ENCODE measurements at regions not wholly inside any gene's neighbourhood (a gene's known extent, or its start where the extent isn't known, plus 50 kb on each side); places are given as distances from the start of the nearest gene placed in this dataset.
"Not testable (repeated sequence)": the region's sequence is repeated elsewhere in the genome, so short reads cannot be mapped to it uniquely, and the experiment has no call there.

DNA sequence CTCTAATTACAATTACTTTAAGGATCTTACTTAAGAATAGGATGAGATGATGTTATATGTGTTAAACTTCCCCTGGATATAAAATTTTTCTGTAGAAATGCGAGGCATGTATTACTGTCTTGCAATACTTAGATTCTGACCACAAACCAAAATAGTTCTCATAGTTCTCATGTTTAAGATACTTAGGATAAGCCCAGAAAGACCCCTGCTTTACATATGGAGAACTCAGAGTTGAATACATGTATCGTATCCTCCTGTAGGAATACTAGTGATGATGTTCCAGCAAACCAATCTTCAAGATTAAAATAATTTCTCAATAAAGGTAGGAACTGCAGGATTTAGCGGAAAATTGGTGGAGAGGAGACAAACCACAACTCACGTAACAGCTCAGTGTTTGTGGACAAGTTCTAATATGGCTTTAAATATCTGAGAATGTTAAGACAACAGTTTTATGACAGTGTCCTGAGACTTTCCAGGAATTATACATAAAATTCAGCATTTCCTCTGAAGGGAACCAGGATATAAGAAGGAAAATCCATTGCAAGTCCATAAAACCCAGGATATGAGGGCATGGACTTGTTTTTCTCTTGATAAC is 114.7 kb upstream of the CRY1 start:
- DNase-seq (ENCODE audit: low read depth, low spot score): no peak
- POLR2A ChIA-PET: no interaction called here

GRCh38 chr12:107209700-107210099 is 116.4 kb upstream of the CRY1 start:
- POLR2A ChIA-PET; BruUV-seq (replicated peaks); H3K4me2 ChIP-seq (ENCODE audit: insufficient read depth, low read length); H3K27ac ChIP-seq (ENCODE audit: insufficient read depth, low read depth, low read length); H3K4me1 ChIP-seq (ENCODE audit: control insufficient read depth, extremely low read depth, insufficient read depth, low read length); intact Hi-C loops (cut with micrococcal nuclease); FAIRE-seq; H3K36me3 ChIP-seq (ENCODE audit: control insufficient read depth in 2 of 2, extremely low read depth in 1 of 2, insufficient read depth in 2 of 2, low read length in 2 of 2); CTCF ChIA-PET; H2AFZ ChIP-seq (ENCODE audit: low read depth, low read length); H3K9me1 ChIP-seq (replicated peaks; ENCODE audit: control insufficient read depth, extremely low read depth, insufficient read depth, low read length); H3K9ac ChIP-seq (replicated peaks; ENCODE audit: extremely low read depth, insufficient read depth, low read length); H3K79me2 ChIP-seq (ENCODE audit: control insufficient read depth, insufficient read depth, low read length); H3K4me3 ChIP-seq (replicated peaks in 1 of 3; ENCODE audit: insufficient read depth in 1 of 3, low read depth in 1 of 3, low read length in 3 of 3); H4K20me1 ChIP-seq (replicated peaks; ENCODE audit: control insufficient read depth, extremely low read depth, insufficient read depth, low read length); H3K9me3 ChIP-seq (replicated peaks; ENCODE audit: control insufficient read depth, insufficient read depth, low read length); DNase-seq (ENCODE audit: low read depth, low spot score); H3K27me3 ChIP-seq (ENCODE audit: control insufficient read depth in 2 of 2, insufficient read depth in 2 of 2, low read length in 2 of 2); dilution Hi-C loops (cut with MboI; ENCODE audit: extremely low pct_ligation_motif_present, low sequenced_read_pairs): not testable (repeated sequence)

More for the DNA sequence above, 114.7 kb upstream of the CRY1 start:
- Histone ChIP-seq H3K27me3 (ENCODE audit: control insufficient read depth in 2 of 2, insufficient read depth in 2 of 2, low read length in 2 of 2) (no peaks in the 10 kb centered on the region), H4K20me1 (replicated peaks; ENCODE audit: control insufficient read depth, extremely low read depth, insufficient read depth, low read length) (no peaks in the 10 kb centered on the region), H3K36me3 (ENCODE audit: control insufficient read depth in 2 of 2, extremely low read depth in 1 of 2, insufficient read depth in 2 of 2, low read length in 2 of 2) (no peaks in the 10 kb centered on the region), H3K9ac (replicated peaks; ENCODE audit: extremely low read depth, insufficient read depth, low read length) (no peak overlapping the region), H3K27ac (ENCODE audit: insufficient read depth, low read depth, low read length) (no peak overlapping the region), H3K9me1 (replicated peaks; ENCODE audit: control insufficient read depth, extremely low read depth, insufficient read depth, low read length) (no peaks in the 10 kb centered on the region), H3K4me3 (replicated peaks in 1 of 3; ENCODE audit: insufficient read depth in 1 of 3, low read depth in 1 of 3, low read length in 3 of 3) (no peak overlapping the region), H3K4me2 (ENCODE audit: insufficient read depth, low read length) (no peak overlapping the region), H3K4me1 (ENCODE audit: control insufficient read depth, extremely low read depth, insufficient read depth, low read length) (no peaks in the 10 kb centered on the region), H2AFZ (ENCODE audit: low read depth, low read length) (no peak overlapping the region), H3K79me2 (ENCODE audit: control insufficient read depth, insufficient read depth, low read length) (no peaks in the 10 kb centered on the region), H3K9me3 (replicated peaks; ENCODE audit: control insufficient read depth, insufficient read depth, low read length) (no peaks in the 10 kb centered on the region)
- no TSS peak for BruUV-seq (replicated peaks)
- CTCF ChIA-PET: no interaction called here
- dilution Hi-C loops (cut with MboI; ENCODE audit: extremely low pct_ligation_motif_present, low sequenced_read_pairs): no loop called here
- no peak for FAIRE-seq
- TF ChIP-seq CTCF (IDR thresholded peaks at IDR 0.05; ENCODE audit: extremely low read depth in 1 of 2, insufficient read depth in 1 of 2, low read depth in 1 of 2, low read length in 2 of 2): no peak
- no peak for TF ChIP-seq POLR2A (IDR thresholded peaks at IDR 0.05; ENCODE audit: low read depth, low read length)
- no peak for TF ChIP-seq GATA2 (IDR thresholded peaks at IDR 0.05; ENCODE audit: insufficient read depth, insufficient read length, low read depth, low read length)
- no peak for TF ChIP-seq FOS (IDR thresholded peaks at IDR 0.05; ENCODE audit: borderline replicate concordance, insufficient read depth, low read length)
- no peak for TF ChIP-seq EZH2 (IDR thresholded peaks at IDR 0.05; ENCODE audit: borderline replicate concordance, low read depth, low read length, severe bottlenecking)
- no peak for TF ChIP-seq JUN (IDR thresholded peaks at IDR 0.05; ENCODE audit: borderline replicate concordance, insufficient read depth, insufficient read length, low read depth)
- no peak for TF ChIP-seq MYC (IDR thresholded peaks at IDR 0.05; ENCODE audit: low read depth, low read length)
- TF ChIP-seq MAX (IDR thresholded peaks at IDR 0.05; ENCODE audit: insufficient read depth, insufficient read length): no peak
- no peak for TF ChIP-seq POLR2AphosphoS5 (IDR thresholded peaks at IDR 0.05; ENCODE audit: insufficient read depth, low read depth, low read length)
- intact Hi-C loops (cut with micrococcal nuclease): no loop called here
